Activated CD8-positive, alpha-beta T cell treated with anti-CD3 and anti-CD28 coated beads for 36 hours (primary cell): ENCODE measurements at regions not wholly inside any gene's neighbourhood (a gene's known extent, or its start where the extent isn't known, plus 50 kb on each side); places are given as distances from the start of the nearest gene placed in this dataset.

ENCODE experiments used
- ATAC-seq: fragments of 200-7000 bp; cut with Tn5 transposase; one replicate; pipeline ENCODE4 v1.10.0; 2021; ENCODE audit warnings: mild to moderate bottlenecking, moderate library complexity
- CTCF ChIA-PET: fragments of 350-600 bp; sonication (Branson Sonifier 250); formaldehyde crosslinking; loops from one replicate; lab custom pipeline; 2021; ENCODE audit warnings: antibody characterized with exemption; lab: Charles Lee
- POLR2A ChIA-PET: fragments of 350-600 bp; sonication (Branson Sonifier 250); formaldehyde crosslinking; loops from one replicate; lab custom pipeline; 2021; ENCODE audit warnings: antibody characterized with exemption; lab: Charles Lee
- DNase-seq: peaks from one replicate; pipeline ENCODE4 v3.0.0-alpha.2; 2020
- H3K27ac Mint-ChIP-seq: one replicate; pipeline ENCODE4 v1.8.0; 2021; ENCODE audit warnings: mild to moderate bottlenecking, mixed read lengths
- H3K27me3 Mint-ChIP-seq: one replicate; pipeline ENCODE4 v1.8.0; 2021; ENCODE audit warnings: mixed read lengths
- H3K36me3 Mint-ChIP-seq: one replicate; pipeline ENCODE4 v1.8.0; 2021; ENCODE audit warnings: low read depth, mixed read lengths
- H3K4me1 Mint-ChIP-seq: one replicate; pipeline ENCODE4 v1.8.0; 2021; ENCODE audit warnings: low read depth, mixed read lengths
- H3K4me3 Mint-ChIP-seq: one replicate; pipeline ENCODE4 v1.8.0; 2021; ENCODE audit warnings: mild to moderate bottlenecking, moderate library complexity, mixed read lengths
- H3K9me3 Mint-ChIP-seq: one replicate; pipeline ENCODE4 v1.8.0; 2021; ENCODE audit warnings: mixed read lengths
- CTCF ChIP-seq: fragments of 200-600 bp; IDR thresholded peaks from one replicate; pipeline ENCODE4 v1.8.0; 2022; ENCODE audit warnings: antibody characterized with exemption, mild to moderate bottlenecking
- intact Hi-C: fragments of 100-400 bp; cut with micrococcal nuclease; formaldehyde crosslinking; loops from one replicate; pipeline ENCODE4 v1.10.0; 2022

- no peak for DNase-seq
- intact Hi-C loops, result loop anchor here (5.0 kb wide), 1 partner anchor 139 kb away; no protein-coding TSS in a partner anchor
- H3K36me3 Mint-ChIP-seq, result no peaks in the 10 kb centered on the region
- no peak for ATAC-seq
- H3K9me3 Mint-ChIP-seq, result no peaks in the 10 kb centered on the region
- H3K4me3 Mint-ChIP-seq, result no peak overlapping the region
- H3K27me3 Mint-ChIP-seq, result peaks cover 26% of the 10 kb centered on the region
- CTCF ChIA-PET, result interaction anchor here (0.9 to 3.6 kb wide), 8 partner anchors 8 to 266 kb away, joined by 3 to 24 read pairs (median 4); no protein-coding TSS in a partner anchor
- H3K4me1 Mint-ChIP-seq, result no peaks in the 10 kb centered on the region
- no peak for TF ChIP-seq CTCF
- H3K27ac Mint-ChIP-seq, result no peak overlapping the region
- POLR2A ChIA-PET, result interaction anchor here (0.9 to 1.3 kb wide), 2 partner anchors 10 to 13 kb away, joined by 3 read pairs; no protein-coding TSS in a partner anchor
Observed at GRCh38 chr10:101303087-101303703, 50.8 kb upstream of the BTRC start.
